Aorta (tissue), 5 donors: ENCODE measurements at regions not wholly inside any gene's neighbourhood (a gene's known extent, or its start where the extent isn't known, plus 50 kb on each side); places are given as distances from the start of the nearest gene placed in this dataset.
A peak's percentile ranks its signal among the peaks of the same experiment; 100 is the strongest.

Experiments
- ATAC-seq: fragments of 200-7000 bp; cut with Tn5 transposase; one replicate; pipeline ENCODE4 v1.9.1; 2022; ENCODE audit warnings: moderate library complexity; ENCODE audit not compliant: low FRiP score
- DNase-seq, 2 donors: peaks; one replicate each; pipeline ENCODE4 v3.0.0-alpha.2; 2020
- H3K27ac ChIP-seq, 2 donors: one replicate each; pipeline ENCODE4 v1.5.1; 2013; ENCODE audit warnings: low read length in 2 of 2, mild to moderate bottlenecking in 2 of 2, moderate library complexity in 2 of 2, control low read depth in 1 of 2, inconsistent platforms in 1 of 2, low read depth in 1 of 2
- H3K27me3 ChIP-seq, 2 donors: one replicate each; pipeline ENCODE4 v1.6.1; 2013; ENCODE audit warnings: control low read depth in 1 of 2, low read length in 1 of 2, mild to moderate bottlenecking in 1 of 2, moderate library complexity in 1 of 2; ENCODE audit not compliant: insufficient read depth in 2 of 2, control insufficient read depth in 1 of 2
- H3K36me3 ChIP-seq, 2 donors: one replicate each; pipeline ENCODE4 v1.6.1; 2013; ENCODE audit warnings: control low read depth in 1 of 2, low read length in 1 of 2, mild to moderate bottlenecking in 1 of 2; ENCODE audit not compliant: insufficient read depth in 2 of 2, control insufficient read depth in 1 of 2
- H3K4me1 ChIP-seq, 2 donors: one replicate each; pipeline ENCODE4 v1.6.1; 2013; ENCODE audit warnings: low read length in 2 of 2, control low read depth in 1 of 2, mild to moderate bottlenecking in 1 of 2, moderate library complexity in 1 of 2; ENCODE audit not compliant: insufficient read depth in 2 of 2, control insufficient read depth in 1 of 2
- H3K4me3 ChIP-seq, 2 donors: one replicate each; pipeline ENCODE4 v1.5.1; 2013; ENCODE audit warnings: low read length in 2 of 2, control low read depth in 1 of 2, mild to moderate bottlenecking in 1 of 2
- H3K9me3 ChIP-seq: one replicate; pipeline ENCODE4 v1.6.1; 2013; ENCODE audit warnings: mild to moderate bottlenecking, low read length; ENCODE audit not compliant: control insufficient read depth
- WGBS, 2 donors: extraction: QIAGEN DNeasy Blood & Tissue Kit; methylation state at CpG; one replicate each; pipeline ENCODE4 v1.1.7; 2013; 5-methylcytosine and 5-hydroxymethylcytosine counted together
- intact Hi-C, 2 donors: fragments of 100-400 bp; cut with DNase I; formaldehyde crosslinking; loops; one replicate each; pipeline versions ENCODE4 v1.14.2 to v1.15.0; 2022
- donor health status: healthy with polysubstance abuse.
- donor health status: Bipolar disorder and iron deficiency.
- donor health status: DM: no; HTN: no; CAD: no.
- donor health status: DM: no; HTN: no; CAD: no.
- donor health status: DM: yes; HTN: yes; CAD: no.

DNA sequence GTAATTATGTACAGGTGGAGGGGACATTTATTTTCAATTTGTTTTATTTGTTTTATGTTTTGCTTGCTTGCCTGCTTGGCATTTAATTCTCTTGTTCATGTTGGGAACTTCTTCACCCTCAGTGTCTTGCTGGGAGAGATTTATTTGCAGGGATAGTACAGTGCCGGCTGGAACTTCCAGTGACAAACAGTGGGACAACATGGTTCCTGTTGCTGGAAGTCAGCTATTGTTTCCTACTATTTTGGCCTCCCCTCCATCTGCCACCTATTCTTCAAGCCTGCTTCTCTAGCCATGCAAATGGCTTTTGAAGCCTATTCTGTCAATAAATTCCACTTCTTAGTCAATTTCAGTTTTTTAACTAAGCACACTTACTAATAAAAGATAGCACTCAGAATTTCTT is 105.4 kb upstream of the BANK1 start:
- H3K4me1 ChIP-seq, result no peaks in the 10 kb centered on the region
- H3K27ac ChIP-seq, result no peak overlapping the region
- no peak overlapping the region for H3K4me3 ChIP-seq
- intact Hi-C loops, result no loop called here
- WGBS, 2 donors, result 72 to 76% methylated on average over 1 of the region's 1 CpG
- DNase-seq (no peak), ATAC-seq (no peak)
- H3K9me3 ChIP-seq, result no peaks in the 10 kb centered on the region
- no peaks in the 10 kb centered on the region for H3K36me3 ChIP-seq
- no peaks in the 10 kb centered on the region for H3K27me3 ChIP-seq

DNA sequence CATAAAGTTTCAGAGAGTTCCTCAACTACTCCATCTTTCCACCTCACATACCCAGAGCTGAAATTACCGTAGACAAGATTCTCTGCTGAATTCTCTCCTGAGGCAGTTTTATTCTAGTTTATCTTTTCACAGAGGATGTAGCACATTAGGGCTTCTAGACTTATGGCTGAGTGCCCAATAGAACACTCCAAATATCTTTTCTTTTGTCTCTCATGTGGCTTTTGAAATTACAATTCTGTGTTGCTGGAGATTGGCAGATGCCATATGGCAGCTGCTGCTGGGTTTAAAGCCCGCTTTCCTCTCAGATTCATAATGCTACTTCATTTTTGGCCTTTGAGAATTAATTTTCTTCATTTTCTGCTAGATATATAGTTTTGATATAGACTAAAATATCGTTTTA is 107.6 kb upstream of the BANK1 start:
- Histone ChIP-seq H3K27me3 (no peaks in the 10 kb centered on the region), H3K27ac (no peak overlapping the region), H3K4me1 (no peaks in the 10 kb centered on the region), H3K36me3 (no peaks in the 10 kb centered on the region), H3K4me3 (no peak overlapping the region), H3K9me3 (no peaks in the 10 kb centered on the region)
- ATAC-seq (no peak), DNase-seq (no peak)
- intact Hi-C loops, result no loop called here
- 82% methylated on average over 3 of the region's 3 CpGs for whole genome bisulfite sequencing, 2 donors

DNA sequence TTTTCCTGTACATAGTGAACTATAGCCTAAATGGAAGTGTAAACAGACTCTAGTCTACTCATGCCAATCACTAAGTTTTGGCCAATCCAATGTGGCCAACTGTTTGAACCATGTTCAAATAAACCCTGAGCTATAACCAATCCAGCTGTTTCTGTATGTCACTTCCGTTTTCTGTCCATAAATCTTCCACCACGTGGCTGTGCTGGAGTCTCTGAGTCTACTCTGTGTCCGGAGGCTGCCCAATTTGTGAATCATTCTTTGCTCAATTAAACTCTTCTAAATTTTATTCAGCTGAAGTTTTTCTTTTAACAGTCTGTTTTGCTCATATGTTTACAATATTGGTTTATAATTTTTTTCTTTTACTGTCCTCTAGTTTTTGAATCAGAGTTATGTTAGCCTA is 112.3 kb upstream of the BANK1 start:
- intact Hi-C loops, result no loop called here
- Histone ChIP-seq H3K4me3 (no peak overlapping the region), H3K27ac (no peak overlapping the region), H3K4me1 (no peaks in the 10 kb centered on the region), H3K9me3 (no peaks in the 10 kb centered on the region), H3K27me3 (no peaks in the 10 kb centered on the region), H3K36me3 (no peaks in the 10 kb centered on the region)
- ATAC-seq (no peak), DNase-seq (no peak)
- 14 to 24% methylated on average over 3 of the region's 3 CpGs for WGBS, 2 donors

DNA sequence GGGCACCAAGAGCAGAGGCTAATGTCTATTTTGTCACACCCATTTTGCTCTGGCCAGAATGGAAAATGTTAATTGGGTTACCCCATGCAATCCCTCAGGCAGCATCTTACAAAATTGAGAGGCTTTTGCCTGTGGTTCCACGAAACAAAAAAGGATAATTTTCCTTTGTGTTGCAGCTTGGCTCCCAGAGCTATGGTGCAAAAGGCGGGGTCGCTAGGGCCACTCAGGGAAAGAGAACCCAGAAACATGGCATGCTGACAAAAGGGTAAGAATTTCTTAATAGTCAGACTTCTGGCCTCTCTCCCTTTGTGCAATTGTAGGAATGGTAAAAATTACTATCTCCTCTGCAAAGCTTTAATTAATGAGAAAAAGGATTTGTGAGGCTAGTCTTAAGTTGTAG is 119.6 kb upstream of the BANK1 start:
- Histone ChIP-seq H3K36me3 (no peaks in the 10 kb centered on the region), H3K9me3 (no peaks in the 10 kb centered on the region), H3K4me3 (no peak overlapping the region), H3K27me3 (no peaks in the 10 kb centered on the region), H3K4me1 (no peaks in the 10 kb centered on the region), H3K27ac (no peak overlapping the region)
- intact Hi-C loops, result no loop called here
- ATAC-seq, result peak; percentile 59
- WGBS, 2 donors, result 92 to 93% methylated on average over 3 of the region's 3 CpGs
- no peak for DNase-seq

DNA sequence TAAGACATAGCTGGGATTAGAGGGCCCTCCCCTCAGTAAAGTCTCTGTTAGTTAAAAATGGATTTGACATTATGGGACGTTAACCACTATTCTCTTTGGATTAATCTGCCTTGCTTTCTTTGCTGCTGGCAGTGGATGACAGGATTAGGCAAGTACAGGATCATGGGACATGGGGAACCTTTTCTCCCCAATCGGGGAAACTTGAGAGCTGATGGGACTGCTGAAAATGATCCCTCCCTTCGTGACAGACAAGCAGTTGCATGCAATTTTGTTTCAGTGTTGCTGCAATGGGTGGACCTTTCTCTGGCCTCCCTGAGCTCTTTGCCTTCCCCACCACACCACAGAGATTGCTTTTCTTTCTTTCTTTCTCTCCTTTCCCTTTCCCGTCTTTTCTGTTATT is 120.2 kb upstream of the BANK1 start:
- Histone ChIP-seq H3K27ac (no peak overlapping the region), H3K36me3 (no peaks in the 10 kb centered on the region), H3K9me3 (no peaks in the 10 kb centered on the region), H3K27me3 (no peaks in the 10 kb centered on the region), H3K4me3 (no peak overlapping the region), H3K4me1 (no peaks in the 10 kb centered on the region)
- WGBS, 2 donors, result 90 to 96% methylated on average over 4 of the region's 4 CpGs
- DNase-seq, result no peak
- intact Hi-C loops, result no loop called here
- peak; percentile 12 for ATAC-seq

DNA sequence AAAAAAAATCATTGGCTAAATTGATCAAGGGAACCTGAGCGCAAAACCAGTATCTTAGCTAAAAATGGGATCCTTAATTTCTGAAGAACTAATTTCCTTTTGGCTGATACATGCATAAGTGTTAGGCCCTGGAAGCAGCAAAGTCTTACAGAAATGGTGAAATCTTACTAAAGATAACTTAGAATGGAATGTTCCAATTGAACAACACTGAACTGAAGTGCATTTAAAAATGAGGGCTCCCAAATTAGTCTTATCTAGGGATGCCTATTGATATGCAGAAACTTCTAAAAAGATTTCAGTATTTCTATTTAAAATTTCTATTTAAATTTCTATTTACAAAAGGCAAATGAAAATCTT is 120.7 kb upstream of the BANK1 start:
- WGBS, 2 donors, result 99 to 100% methylated on average over 1 of the region's 1 CpG
- Histone ChIP-seq H3K36me3 (no peaks in the 10 kb centered on the region), H3K9me3 (no peaks in the 10 kb centered on the region), H3K4me1 (no peaks in the 10 kb centered on the region), H3K27me3 (no peaks in the 10 kb centered on the region), H3K27ac (no peak overlapping the region), H3K4me3 (no peak overlapping the region)
- ATAC-seq (no peak), DNase-seq (no peak)
- intact Hi-C loops, result no loop called here

GRCh38 chr4:101669138-101669831 is 121.2 kb upstream of the BANK1 start:
- no peak overlapping the region for H3K27ac ChIP-seq

DNA sequence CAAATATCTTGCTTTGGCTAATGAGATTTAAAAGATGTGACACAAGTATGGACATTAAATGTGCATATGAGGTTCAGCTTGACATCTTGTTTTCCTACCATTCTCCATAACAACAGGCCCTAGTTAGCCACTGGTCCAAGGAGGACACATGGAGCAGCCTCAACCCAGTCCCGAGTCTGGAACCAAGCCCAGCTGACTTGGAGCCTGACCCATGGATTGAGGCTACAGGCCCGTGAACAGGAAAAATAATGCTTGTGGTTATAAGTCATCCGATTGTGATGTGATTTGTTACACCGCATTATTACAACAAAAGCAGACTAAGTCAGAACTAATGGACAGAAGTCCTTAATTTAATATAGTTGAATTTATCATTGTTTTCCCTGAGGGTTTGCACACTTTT is 123.2 kb upstream of the BANK1 start:
- DNase-seq (no peak), ATAC-seq (no peak)
- H3K36me3 ChIP-seq, result no peaks in the 10 kb centered on the region
- no peaks in the 10 kb centered on the region for H3K9me3 ChIP-seq
- H3K27ac ChIP-seq, result no peak overlapping the region
- WGBS, 2 donors, result 62% methylated on average over 4 of the region's 4 CpGs
- H3K4me1 ChIP-seq, result no peaks in the 10 kb centered on the region
- H3K4me3 ChIP-seq, result no peak overlapping the region
- H3K27me3 ChIP-seq, result no peaks in the 10 kb centered on the region
- intact Hi-C loops, result no loop called here

More at GRCh38 chr4:101669138-101669831, 121.2 kb upstream of the BANK1 start:
- DNase-seq (no peak), ATAC-seq (no peak)
- Histone ChIP-seq H3K9me3 (no peaks in the 10 kb centered on the region), H3K4me1 (no peaks in the 10 kb centered on the region), H3K27me3 (no peaks in the 10 kb centered on the region), H3K4me3 (no peak overlapping the region), H3K36me3 (no peaks in the 10 kb centered on the region)
- WGBS, 2 donors, result 84 to 89% methylated on average over 3 of the region's 3 CpGs
- intact Hi-C loops, result no loop called here

- Histone ChIP-seq H3K4me1 (no peaks in the 10 kb centered on the region), H3K36me3 (no peaks in the 10 kb centered on the region), H3K9me3 (no peaks in the 10 kb centered on the region), H3K27me3 (no peaks in the 10 kb centered on the region), H3K4me3 (no peak overlapping the region), H3K27ac (no peak overlapping the region)
- intact Hi-C loops, result no loop called here
- no peak for DNase-seq
- ATAC-seq, result no peak
- 0 to 36% methylated on average over 1 of the region's 1 CpG for WGBS, 2 donors
These were observed 129.9 kb upstream of the BANK1 start for GRCh38 chr4:101660607-101661006.
